G401 (cell line): ENCODE measurements at regions not wholly inside any gene's neighbourhood (a gene's known extent, or its start where the extent isn't known, plus 50 kb on each side); places are given as distances from the start of the nearest gene placed in this dataset.
"Not testable (repeated sequence)": the region's sequence is repeated elsewhere in the genome, so short reads cannot be mapped to it uniquely, and the experiment has no call there.

Source experiments
- DNase-seq: peaks from one replicate; pipeline ENCODE4 v3.0.0-alpha.2; 2015; ENCODE audit warnings: low spot score
- in situ Hi-C: cut with HindIII; loops from 2 replicates; pipeline ENCODE4 v1.10.0; 2016; ENCODE audit warnings: low sequenced_read_pairs, mixed read lengths

GRCh38 chr14:62420847-62421246 lies 624.4 kb downstream of the KCNH5 start:
- no peak for DNase-seq
- in situ Hi-C loops, result no loop called here

GRCh38 chr14:62428429-62429203 lies 616.6 kb downstream of the KCNH5 start:
- no peak for DNase-seq
- in situ Hi-C loops, result no loop called here

- in situ Hi-C loops, result no loop called here
Observed at GRCh38 chr14:62429683-62430082, 615.6 kb downstream of the KCNH5 start.

GRCh38 chr14:62431496-62431895 lies 613.8 kb downstream of the KCNH5 start:
- in situ Hi-C loops, result no loop called here
- DNase-seq, result no peak

More at GRCh38 chr14:62429683-62430082, 615.6 kb downstream of the KCNH5 start:
- DNase-seq, result no peak

GRCh38 chr14:62432955-62433354 lies 612.3 kb downstream of the KCNH5 start:
- in situ Hi-C loops, result no loop called here
- no peak for DNase-seq

GRCh38 chr14:62436261-62436660 lies 609.0 kb downstream of the KCNH5 start:
- in situ Hi-C loops, result no loop called here
- no peak for DNase-seq

- no peak for DNase-seq
- in situ Hi-C loops, result no loop called here
Observed at GRCh38 chr14:62439210-62439609, 606.0 kb downstream of the KCNH5 start.

GRCh38 chr14:62443796-62444195 lies 601.5 kb downstream of the KCNH5 start:
- in situ Hi-C loops, result no loop called here
- no peak for DNase-seq

- DNase-seq, result no peak
- in situ Hi-C loops, result no loop called here
Observed at GRCh38 chr14:62445570-62445969, 599.7 kb downstream of the KCNH5 start.

- in situ Hi-C loops, result no loop called here
- no peak for DNase-seq
Observed at GRCh38 chr14:62451221-62451620, 594.0 kb downstream of the KCNH5 start.

GRCh38 chr14:62453226-62453625 lies 592.0 kb downstream of the KCNH5 start:
- DNase-seq, result no peak
- in situ Hi-C loops, result no loop called here

- in situ Hi-C loops, result no loop called here
- no peak for DNase-seq
Observed at GRCh38 chr14:62455446-62455845, 589.8 kb downstream of the KCNH5 start.

- in situ Hi-C loops, result no loop called here
- DNase-seq, result no peak
Observed at GRCh38 chr14:62462988-62463387, 582.3 kb downstream of the KCNH5 start.

GRCh38 chr14:62468946-62469345 lies 576.3 kb downstream of the KCNH5 start:
- in situ Hi-C loops, result no loop called here
- DNase-seq, result no peak

- in situ Hi-C loops, result no loop called here
- no peak for DNase-seq
Observed at GRCh38 chr14:62470935-62471334, 574.3 kb downstream of the KCNH5 start.

GRCh38 chr14:62491146-62491545 lies 554.1 kb downstream of the KCNH5 start:
- in situ Hi-C loops, result no loop called here
- no peak for DNase-seq

GRCh38 chr14:62497708-62498107 lies 547.5 kb downstream of the KCNH5 start:
- DNase-seq, result no peak
- in situ Hi-C loops, result no loop called here

- in situ Hi-C loops, result no loop called here
- DNase-seq, result no peak
Observed at GRCh38 chr14:62501021-62501750, 544.1 kb downstream of the KCNH5 start.

GRCh38 chr14:62505045-62505444 lies 540.2 kb downstream of the KCNH5 start:
- no peak for DNase-seq
- in situ Hi-C loops, result no loop called here

- in situ Hi-C loops, DNase-seq: not testable (repeated sequence)
Observed at GRCh38 chr14:62521309-62521708, 523.9 kb downstream of the KCNH5 start.

GRCh38 chr14:62528296-62528695 lies 517.0 kb downstream of the KCNH5 start:
- DNase-seq, result no peak
- in situ Hi-C loops, result no loop called here
